CD4-positive, alpha-beta T cell treated with Interferon gamma for 1 hour (primary cell): ENCODE measurements at regions not wholly inside any gene's neighbourhood (a gene's known extent, or its start where the extent isn't known, plus 50 kb on each side); places are given as distances from the start of the nearest gene placed in this dataset.

Experiments
- DNase-seq: peaks from one replicate; pipeline ENCODE4 v3.0.0-alpha.2; 2020

DNA sequence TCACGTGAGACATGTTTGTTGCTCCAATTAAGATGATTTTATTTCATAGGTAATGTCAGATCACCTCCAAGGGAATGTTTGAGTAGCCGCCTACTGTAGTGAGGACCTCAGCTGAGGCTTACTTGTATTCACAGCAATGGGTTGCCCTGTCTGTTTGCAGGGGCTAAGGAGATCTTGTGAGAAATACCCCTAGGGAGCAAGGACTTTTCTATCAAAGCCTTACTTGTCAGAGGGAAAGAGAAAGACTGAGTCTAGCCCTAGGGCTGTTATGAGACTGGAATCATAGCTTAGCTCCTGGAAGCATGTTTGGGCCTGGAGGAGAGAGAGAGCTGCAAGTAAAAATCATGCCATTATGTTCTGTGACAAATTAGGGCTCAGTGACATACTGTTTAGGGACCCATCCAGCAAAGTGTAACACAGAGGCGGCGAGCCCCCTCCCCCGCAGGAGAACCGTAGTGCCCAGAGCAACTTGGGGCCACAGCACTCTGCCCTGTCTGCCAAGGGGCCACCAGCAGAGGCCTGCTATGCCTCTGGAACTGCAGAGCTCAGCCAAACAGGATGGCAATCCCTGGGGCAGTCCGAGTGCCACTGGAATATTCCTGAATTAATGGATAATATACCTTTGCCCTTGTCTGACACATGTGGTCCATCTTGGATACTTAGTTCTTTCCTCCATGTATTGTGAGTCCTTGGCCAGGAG, 178.8 kb downstream of the DACT1 start:
- no peak for DNase-seq

DNA sequence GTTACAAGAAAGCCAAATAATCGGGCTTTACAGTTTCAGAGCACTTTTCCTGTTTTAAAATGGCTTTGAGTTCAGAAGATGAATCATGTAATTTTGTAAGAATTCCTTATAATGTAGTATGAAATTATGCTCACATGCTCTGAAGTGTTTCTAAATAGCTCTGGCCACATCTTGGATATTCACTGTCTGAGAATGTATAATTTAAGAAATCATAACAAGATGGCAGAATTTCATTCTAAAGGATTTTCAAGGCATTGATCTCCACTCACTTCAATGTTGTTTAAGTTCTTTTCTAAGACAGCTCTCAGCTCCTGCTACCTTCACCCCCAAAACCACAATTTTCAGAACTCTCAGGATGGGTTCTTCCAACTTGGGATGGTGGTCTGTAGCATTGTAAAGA, 180.1 kb downstream of the DACT1 start:
- no peak for DNase-seq

- no peak for DNase-seq
Observed at GRCh38 chr14:58820032-58820431, 182.3 kb downstream of the DACT1 start.

DNA sequence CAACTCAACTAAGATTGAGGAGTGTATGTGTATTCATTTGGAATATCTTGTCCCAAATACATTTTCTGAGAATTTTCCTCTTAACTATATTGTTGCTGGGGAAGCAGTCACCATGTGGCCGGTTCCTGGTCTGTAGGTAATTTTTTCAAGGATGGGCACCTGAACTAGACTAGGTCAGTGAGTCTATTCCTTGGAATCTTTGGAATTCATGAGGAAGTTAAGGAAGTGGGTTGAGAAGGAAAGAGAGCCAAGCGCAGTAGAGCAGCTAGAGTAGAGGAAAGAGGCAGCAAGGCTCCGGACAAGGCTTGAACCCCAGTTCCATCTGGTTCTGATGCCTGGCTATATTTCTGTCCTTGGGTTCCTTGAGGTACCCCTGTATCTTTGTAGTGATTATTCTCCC, 183.7 kb downstream of the DACT1 start:
- DNase-seq, result no peak

DNA sequence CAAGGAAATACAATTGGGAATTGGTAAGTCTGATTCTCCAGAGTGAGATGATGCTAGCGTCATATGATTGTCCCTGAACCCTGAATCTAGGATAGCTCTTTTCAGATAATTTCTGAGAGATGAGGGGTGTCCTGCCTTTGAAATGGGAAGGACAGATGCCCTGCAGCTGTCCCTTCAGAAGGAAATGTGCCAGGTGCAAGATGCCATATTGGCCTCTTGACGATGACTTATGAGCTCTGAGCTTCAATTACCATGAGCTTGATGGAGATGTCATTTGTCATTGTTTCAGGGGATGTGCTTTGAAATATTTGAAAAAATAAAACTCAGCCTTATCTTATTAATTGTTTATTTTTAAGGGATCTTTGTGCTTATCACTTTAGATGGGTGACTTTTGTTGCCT, 185.1 kb downstream of the DACT1 start:
- no peak for DNase-seq

DNA sequence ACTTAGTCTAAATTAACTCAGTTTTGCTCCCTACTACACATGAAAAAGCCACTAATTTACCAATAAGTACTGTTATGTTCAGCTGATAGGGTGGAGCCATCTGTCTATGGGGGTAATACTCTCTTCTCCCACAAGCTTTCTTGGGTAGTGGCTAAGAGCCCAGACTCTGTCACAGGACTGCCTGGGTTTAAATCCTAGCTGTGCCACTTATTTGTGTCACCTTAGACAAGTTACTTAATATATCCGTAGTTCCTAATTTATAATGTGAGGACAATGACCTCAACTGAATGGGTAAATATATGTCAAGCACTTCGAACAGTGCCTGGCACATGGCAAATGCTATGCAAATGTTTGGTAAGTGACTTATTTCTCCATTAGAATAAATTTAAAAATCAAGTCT, 185.6 kb downstream of the DACT1 start:
- DNase-seq, result no peak

GRCh38 chr14:58824106-58824505, 186.3 kb downstream of the DACT1 start:
- DNase-seq, result no peak

GRCh38 chr14:58824796-58825195, 187.0 kb downstream of the DACT1 start:
- no peak for DNase-seq

- no peak for DNase-seq
Observed at GRCh38 chr14:58825606-58826005, 187.8 kb downstream of the DACT1 start.

- no peak for DNase-seq
Observed at GRCh38 chr14:58826845-58827686, 189.3 kb downstream of the DACT1 start.

DNA sequence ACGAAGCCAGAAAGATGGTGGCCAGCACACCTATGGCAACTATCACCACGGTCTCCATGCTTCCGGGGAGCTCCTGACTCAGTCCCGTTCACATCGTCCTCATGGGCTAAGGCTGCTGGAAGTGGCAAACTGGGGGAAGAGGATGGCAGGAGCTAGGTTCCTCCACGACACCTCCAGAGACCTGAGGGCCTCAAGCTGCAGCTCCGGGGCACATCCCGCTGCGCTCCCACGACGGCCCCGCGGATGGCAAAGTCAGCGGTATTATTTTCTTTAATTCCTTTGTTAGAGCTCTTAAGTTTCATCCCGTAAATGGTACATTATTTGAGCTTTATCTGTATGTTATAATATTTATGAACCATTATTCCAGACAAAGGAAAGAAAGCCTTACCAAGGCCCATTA, 190.5 kb downstream of the DACT1 start:
- no peak for DNase-seq

DNA sequence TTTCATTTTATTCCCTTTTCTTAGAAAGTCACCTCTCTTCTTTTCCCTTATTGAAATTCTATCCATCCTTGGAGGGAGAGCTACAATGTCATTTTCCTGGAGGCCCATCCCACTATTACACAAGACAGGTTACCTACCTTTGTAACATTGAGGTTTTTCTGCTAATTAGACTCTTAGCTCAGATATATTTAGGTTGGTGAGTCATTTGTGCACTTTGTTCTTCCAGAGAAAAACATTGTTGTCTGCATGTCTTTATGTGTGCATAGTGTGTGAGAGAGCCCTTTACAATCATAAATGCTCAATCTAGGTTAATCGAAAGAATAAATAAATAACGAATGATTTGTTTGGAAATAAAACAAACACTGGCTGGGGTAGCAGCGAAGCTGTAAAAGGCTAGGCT, 191.8 kb downstream of the DACT1 start:
- DNase-seq, result no peak

GRCh38 chr14:58830121-58830520, 192.4 kb downstream of the DACT1 start:
- DNase-seq, result no peak

DNA sequence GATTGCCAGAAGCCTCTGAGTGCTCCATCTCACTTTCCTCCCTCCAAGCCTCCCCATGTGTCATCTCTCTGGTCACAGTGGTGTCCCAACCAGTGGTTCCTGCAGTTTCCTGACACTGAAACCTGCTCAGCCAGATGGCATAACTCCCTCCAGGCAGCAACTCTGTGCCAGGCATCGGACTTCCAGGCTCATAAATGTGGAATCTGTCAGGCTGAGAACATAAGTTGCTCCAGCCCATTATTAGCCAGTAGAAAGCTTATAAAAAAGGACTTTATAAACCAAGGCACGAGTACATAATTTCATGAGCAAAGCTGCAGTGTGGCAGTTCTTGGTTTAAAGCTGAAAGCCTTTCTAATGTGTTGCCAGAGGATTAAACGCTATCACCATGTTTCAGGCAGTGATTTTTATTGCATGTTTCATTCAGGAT, 194.3 kb downstream of the DACT1 start:
- DNase-seq, result no peak

DNA sequence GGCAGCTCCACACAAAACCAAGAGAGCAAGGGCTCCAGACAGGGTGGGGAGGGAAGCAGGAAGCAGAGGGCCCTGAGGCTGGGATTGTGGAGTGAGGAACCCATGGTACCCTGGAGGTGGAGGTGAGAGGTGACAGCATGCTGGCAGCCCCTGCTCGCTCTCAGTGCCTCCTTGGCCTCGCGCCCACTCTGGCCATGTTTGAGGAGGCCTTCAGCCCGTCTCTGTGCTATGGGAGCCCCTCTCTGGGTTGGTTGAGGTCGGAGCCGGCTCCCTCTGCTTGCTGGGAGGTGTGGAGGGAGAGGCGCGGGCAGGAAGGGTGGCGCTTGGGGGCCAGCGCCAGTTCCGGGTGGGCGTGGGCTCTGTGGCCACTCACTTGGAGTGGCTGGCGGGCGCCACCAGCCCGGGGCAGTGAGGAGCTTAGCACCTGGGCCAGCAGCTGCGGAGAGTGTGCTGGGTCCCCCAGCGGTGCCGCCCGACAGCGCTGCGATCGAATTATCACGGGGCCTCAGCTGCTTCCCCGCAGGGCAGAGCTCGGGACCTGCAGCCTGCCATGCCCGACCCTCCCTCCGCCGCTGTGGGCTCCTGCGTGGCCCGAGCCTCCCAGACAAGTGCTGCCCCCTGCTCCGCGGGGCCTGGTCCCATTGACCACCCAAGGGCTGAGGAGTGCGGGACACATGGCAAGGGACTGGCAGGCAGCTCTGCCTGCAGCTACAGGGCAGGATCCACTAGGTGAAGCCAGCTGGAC, 196.0 kb downstream of the DACT1 start:
- DNase-seq, result no peak

DNA sequence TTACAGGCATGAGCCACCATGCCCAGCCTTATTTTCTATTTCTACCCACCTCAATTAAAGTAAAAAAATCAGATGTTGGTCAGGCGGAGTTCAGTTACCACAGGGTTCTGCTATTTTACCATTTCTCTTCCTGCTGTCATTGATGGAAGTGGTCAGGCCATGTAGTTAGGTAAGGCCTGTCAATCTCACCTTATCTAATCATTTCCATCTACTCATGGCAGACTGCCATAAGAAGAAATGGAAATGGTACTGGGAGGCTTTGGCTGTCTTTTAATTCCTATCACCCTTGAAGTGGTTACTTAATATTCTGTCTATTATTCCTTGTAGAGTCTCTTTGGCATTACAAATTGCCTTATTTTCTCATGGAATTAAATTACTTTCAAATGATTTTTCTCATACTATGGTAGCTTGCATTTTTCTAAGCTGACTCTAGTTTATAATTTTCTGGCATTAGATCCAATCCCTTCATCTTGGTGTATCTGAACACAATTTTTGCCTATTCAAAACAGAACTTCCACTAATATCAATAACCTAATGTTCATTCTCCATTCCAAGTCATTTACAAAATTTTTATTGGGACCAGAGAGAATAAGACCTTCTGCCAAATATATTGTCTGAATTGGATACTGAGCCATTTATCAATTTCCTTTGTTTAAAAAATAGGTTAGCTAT, 198.7 kb downstream of the DACT1 start:
- DNase-seq, result no peak

DNA sequence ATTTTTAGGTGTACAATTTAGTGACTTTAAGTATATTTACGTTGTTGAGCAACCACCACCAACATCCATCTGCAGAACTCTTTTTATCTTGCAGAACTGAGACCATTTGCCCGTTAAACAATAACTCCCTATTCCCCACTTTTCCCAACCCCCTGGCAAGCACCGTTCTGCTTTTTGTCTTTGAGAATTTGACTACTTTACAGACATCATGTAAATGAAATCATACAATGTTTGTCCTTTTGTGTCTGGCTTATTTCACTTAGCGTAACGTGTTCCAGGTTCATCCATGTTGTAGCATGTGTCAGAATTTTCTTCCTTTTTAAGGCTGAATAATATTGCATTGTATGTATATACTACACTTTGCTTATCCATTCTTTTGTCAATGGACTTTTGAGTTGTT, 201.5 kb downstream of the DACT1 start:
- DNase-seq, result no peak

DNA sequence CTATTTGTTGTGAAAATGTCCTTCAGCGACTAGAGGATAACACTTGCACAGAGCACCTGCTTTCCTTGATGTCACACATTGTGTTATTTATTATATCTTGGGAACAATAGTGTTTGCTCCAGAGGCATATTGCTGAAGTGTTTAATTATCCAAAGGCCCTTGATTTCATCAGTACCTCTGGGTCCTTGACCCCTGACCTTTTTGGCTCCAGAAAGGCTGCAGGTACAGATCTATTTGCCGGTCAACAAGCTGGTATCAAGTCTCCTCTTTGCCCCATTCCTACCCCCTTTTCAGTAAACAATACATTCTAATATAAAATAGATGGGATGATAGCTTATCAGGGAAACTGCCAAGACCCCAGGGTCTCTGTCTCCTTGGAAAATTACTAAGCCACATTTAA, 206.8 kb downstream of the DACT1 start:
- no peak for DNase-seq

DNA sequence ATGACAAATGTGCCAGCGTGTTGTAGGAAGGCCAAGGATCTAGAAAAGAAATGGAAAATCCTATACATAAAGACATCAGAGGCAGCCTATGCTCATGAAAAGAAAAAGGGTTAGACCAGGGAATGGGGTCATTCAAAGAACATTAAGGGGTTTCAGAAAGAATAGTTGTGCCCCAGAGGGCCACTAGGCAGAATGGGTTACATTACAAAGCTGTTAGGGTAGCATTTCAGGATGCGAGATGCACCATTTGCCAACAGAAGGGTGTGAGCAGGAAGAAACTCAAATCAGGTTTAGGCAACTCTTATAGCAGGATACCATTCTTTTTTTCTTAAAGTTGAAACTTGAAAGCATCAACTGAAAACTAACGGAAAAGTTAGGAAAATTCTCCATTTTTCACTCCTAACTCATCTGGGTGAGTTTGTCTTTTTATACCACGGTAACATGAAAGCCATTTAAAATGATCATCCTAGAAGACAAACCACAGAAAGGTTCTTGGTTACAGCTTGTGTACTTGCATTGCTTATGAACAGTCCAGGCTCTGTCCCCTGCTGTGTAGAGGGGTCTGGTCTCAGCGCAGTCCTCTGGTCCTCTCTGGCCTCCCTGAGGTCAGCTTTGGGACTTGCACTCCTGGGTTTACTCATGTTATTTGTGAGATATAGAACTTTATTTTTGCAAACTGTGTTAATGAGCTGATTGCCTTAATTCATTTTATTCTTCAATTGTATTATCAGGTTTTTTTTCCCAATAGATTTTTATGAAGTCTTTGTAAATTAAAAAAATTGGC, 209.1 kb downstream of the DACT1 start:
- DNase-seq, result no peak

- DNase-seq, result no peak
Observed at GRCh38 chr14:58848365-58848764, 210.6 kb downstream of the DACT1 start.

DNA sequence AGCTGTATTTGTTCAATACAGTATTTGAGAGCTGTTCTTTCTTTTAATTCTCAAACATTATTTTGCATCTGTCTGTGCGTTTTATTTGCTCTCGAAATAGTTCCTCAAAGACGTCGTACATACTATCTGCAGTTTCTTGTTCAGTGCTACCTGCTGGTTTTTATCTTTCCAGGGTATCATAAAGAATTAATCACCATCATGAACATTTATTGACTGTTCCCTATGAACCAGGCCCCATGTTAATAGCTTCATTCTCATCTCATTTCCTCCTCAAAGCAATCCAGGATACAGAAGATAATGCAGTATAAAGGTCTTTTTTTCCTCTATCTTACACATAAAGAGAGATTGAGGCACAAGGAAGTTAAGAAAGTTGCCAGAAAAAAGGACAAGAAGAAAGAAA, 211.8 kb downstream of the DACT1 start:
- no peak for DNase-seq

DNA sequence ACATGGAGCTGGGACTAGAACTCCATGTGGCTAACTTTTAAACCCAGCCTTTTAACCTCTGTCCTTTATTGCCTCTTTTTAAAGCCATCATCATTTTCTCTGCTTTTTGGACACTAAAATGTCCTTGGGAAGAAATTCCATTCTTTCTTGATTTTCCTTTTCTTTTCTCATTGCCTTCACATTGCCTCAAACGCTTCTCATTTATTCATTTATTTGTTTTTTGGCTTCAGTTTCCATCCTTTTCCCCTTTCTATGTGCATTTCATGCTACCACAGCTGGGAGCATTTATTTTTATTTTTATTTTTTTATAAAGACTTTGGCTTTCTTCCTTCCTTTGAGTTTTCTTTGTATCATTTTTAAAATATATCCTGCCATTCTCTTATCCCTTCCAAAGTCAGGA, 212.2 kb downstream of the DACT1 start:
- no peak for DNase-seq
